Coronary artery (tissue), 2 donors: ENCODE measurements at regions not wholly inside any gene's neighbourhood (a gene's known extent, or its start where the extent isn't known, plus 50 kb on each side); places are given as distances from the start of the nearest gene placed in this dataset.

Source experiments
- DNase-seq: peaks from one replicate; pipeline ENCODE4 v3.0.0-alpha.2; 2017; ENCODE audit warnings: low spot score
- H3K27ac ChIP-seq, 2 donors: fragments of 200-600 bp; sonication (generic); one replicate each; pipeline ENCODE4 v1.5.1; 2016 to 2019
- H3K4me3 ChIP-seq: fragments of 200-600 bp; sonication (generic); 2 replicates; pipeline ENCODE4 v1.5.1; 2016; ENCODE audit warnings: mild to moderate bottlenecking, moderate library complexity
- CTCF ChIP-seq: fragments of 200-600 bp; sonication (generic); IDR thresholded peaks from one replicate; pipeline ENCODE4 v1.5.1; 2019; ENCODE audit warnings: antibody characterized with exemption

DNA sequence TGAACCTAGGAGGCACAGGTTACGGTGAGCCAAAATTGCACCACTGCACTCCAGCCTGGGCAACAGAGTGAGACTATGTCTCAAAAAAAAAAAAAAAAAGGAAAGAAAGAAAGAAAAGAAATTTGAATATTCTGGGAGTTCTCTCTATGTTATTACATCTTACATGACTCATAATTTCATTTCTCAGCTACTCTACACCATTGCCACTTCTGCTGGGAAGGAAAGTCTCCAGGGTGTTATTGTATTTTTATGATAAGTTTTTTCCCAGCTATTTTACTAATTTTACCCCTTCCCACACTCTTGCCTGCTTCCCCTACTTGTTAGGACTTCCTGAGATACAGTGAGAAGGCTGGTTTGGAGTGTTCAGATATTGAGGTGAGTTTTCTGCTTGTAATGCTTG is 69.7 kb upstream of the UMPS start:
- no peak for TF ChIP-seq CTCF
- no peak overlapping the region for H3K4me3 ChIP-seq
- DNase-seq, result no peak
- H3K27ac ChIP-seq, result no peak overlapping the region

GRCh38 chr3:124663690-124664089 is 66.6 kb upstream of the UMPS start:
- Histone ChIP-seq H3K27ac (no peak overlapping the region), H3K4me3 (no peak overlapping the region)
- DNase-seq, result no peak
- no peak for TF ChIP-seq CTCF

DNA sequence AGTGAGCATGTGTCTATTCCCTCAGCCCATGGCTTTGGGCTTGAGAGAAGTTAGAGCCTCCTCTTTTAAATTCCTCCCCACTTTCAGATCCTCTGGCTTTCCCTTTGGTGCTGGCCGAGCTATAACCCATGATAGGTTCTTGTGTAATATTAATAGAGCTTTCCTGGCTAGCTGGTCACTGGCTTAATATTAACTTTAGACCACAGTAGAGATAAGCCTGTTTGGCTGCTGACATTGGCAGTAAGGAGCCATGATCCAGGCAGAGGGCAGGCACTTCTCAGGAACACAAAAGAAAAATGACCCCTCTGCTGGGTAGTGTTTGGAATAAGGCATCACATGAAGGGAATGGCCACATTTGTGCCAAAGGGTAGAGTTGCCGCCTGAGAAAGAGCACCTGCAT is 65.4 kb upstream of the UMPS start:
- DNase-seq, result no peak
- no peak for TF ChIP-seq CTCF
- Histone ChIP-seq H3K4me3 (no peak overlapping the region), H3K27ac (no peak overlapping the region)

GRCh38 chr3:124666067-124666466 is 64.2 kb upstream of the UMPS start:
- H3K4me3 ChIP-seq, result no peak overlapping the region
- no peak overlapping the region for H3K27ac ChIP-seq
- TF ChIP-seq CTCF, result no peak
- no peak for DNase-seq

GRCh38 chr3:124669470-124669869 is 60.8 kb upstream of the UMPS start:
- TF ChIP-seq CTCF, result no peak
- Histone ChIP-seq H3K27ac (no peak overlapping the region), H3K4me3 (no peak overlapping the region)
- no peak for DNase-seq

DNA sequence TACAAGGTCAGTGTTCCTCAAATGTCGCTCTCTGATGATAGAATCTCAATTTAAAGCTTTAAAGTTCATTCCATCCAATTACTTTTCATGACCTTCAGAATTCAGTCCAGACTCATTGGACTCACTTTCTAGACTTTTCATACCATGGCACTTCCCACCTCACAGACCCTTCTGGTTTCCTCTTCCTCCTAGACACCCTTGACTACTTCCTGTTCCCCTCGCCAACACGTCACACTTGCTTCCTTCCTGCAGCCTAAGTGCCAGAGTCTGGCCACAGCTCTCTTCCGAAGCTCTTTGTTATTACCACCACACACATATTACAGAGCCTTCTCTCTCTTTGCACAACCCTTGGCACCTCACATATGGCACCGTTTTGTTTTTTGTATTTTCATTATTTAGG is 59.1 kb upstream of the UMPS start:
- H3K27ac ChIP-seq, result no peak overlapping the region
- TF ChIP-seq CTCF, result no peak
- H3K4me3 ChIP-seq, result no peak overlapping the region
- DNase-seq, result no peak

- DNase-seq, result no peak
- Histone ChIP-seq H3K27ac (no peak overlapping the region), H3K4me3 (no peak overlapping the region)
- TF ChIP-seq CTCF, result no peak
Measured at GRCh38 chr3:124674336-124674735, 55.9 kb upstream of the UMPS start.
